Suppressor macrophage (primary cell): ENCODE measurements at regions not wholly inside any gene's neighbourhood (a gene's known extent, or its start where the extent isn't known, plus 50 kb on each side); places are given as distances from the start of the nearest gene placed in this dataset.

Experiments
- DNase-seq, 4 experiments: peaks; one replicate each; pipeline ENCODE4 v3.0.0-alpha.2; 2020 to 2022

DNA sequence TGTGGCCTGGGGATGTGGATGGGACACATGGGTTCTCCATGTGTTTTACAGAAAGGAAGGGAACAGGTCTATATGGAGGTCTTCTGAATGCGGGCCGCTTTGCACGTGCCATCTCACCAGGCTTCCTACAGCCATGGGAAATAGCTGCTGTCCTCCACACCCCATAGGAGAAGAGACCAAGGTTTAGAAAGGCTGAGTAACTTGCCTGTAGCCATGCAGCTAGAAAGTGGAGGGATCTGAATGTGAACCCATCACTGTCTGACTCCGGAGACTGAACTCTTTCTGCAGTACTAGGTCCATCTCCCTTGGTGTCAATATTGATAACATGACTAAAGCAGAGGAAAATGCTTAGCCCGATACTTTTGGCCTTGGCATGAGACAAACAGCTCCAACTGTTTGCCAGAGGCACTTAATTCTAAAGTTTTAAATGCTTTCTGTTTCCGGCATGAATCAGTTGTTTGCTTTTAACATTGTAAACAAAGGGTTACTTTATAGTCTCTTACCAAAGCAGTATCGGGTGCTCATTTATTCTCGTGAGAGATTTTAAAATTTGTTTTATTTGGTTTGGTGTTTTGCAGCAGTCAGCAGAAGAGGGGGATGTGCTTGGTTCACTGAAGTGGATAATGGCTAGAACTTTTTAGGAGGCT lies 64.8 kb upstream of the LOXL4 start:
- DNase-seq: no peak

DNA sequence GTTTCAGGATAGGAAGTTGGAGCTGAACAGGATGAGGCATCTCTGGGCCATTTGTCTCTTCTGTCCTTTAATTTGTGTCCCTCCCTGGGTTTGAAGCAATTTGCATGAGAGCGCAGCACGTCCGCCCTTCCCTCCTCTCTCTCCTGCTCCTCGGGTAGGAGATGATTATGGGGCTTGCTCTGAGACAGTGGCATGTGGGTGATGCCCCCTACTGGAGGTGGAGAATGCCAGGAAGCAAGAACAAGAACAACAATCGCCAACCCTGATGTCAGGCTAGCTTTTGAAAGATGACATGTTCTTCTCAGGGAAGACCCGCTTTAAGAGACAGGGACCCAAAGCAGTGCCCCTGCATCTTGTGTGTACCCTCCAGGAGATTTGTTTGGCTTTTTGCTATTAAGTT lies 63.9 kb upstream of the LOXL4 start:
- peak; percentile 49 to 80 (median 72) for DNase-seq

DNA sequence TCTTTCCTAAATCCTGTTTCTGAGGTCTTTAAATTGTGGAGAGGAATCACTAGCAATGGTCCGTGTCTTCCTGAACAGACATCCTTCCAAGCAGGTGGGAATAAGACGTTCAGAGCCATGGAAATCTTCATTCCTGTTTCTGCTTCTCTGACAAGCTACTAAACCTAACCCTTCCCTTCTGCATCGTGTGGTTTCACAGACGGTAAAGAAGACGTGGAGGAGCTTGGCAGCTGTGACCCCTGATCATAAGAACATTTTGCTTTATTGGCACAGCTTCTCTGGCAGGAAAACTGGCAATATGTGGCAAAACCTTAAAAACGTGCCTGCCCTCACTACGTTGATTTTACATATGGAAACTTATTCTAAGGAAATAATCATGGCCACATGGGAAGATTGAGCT lies 63.0 kb upstream of the LOXL4 start:
- no peak for DNase-seq

DNA sequence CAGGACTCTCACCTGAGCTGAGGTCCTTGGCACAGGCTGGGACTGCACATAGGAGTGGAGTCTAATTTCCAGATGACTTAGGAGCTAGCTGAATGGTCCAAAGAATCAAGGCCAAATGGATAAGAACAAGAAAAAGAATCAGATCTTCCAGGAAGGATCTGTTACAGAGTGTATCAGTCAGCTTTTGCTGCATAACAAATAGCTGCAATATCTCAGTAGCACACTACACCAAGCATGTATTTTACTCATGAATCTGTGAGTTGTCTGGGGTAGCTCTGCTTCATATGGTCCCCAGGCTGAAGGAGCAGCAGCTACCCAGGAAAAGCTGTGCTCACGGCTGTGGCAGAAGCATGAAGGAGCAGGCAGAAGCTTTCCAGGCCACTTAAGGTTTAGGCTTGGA lies 60.6 kb upstream of the LOXL4 start:
- DNase-seq: no peak

DNA sequence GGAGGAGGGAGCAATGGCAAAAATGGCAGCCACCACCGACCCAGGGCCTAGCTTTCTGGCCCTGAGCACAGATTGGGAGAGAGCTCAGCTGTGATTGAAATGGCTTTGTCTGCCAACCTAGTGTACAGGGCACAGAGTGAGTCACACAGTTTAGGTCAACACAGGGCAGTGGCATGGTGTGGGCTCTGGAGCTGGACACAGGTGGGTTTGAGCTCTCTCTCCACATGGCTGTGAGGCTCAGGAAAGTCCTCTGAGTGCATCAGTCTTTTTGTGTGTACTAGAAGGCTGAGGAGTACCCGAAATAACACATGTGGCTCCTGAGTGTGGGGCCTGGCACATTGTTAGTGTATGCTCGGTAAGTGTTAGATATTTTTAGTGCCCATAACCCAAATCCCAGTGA lies 60.2 kb upstream of the LOXL4 start:
- DNase-seq: no peak

DNA sequence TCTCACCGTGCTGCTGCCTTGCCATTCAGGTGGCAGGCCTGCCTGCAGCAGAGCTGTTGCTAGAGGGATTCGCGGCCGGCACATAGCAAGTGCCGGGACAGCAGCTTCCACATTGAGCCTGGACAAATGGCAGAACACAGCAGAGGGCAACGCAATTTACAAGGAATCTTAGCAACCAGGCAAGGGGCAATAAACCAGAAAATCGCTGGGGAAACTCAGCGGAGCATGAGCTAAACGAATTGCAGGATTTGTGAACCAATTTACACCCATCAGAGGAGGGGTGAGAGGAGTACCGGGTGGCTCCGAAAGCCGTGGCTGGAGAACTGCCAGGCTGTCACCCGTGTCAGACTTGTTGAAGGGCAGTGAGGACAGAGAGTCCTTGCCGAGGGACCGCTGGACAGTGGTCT lies 58.6 kb upstream of the LOXL4 start:
- no peak for DNase-seq

DNA sequence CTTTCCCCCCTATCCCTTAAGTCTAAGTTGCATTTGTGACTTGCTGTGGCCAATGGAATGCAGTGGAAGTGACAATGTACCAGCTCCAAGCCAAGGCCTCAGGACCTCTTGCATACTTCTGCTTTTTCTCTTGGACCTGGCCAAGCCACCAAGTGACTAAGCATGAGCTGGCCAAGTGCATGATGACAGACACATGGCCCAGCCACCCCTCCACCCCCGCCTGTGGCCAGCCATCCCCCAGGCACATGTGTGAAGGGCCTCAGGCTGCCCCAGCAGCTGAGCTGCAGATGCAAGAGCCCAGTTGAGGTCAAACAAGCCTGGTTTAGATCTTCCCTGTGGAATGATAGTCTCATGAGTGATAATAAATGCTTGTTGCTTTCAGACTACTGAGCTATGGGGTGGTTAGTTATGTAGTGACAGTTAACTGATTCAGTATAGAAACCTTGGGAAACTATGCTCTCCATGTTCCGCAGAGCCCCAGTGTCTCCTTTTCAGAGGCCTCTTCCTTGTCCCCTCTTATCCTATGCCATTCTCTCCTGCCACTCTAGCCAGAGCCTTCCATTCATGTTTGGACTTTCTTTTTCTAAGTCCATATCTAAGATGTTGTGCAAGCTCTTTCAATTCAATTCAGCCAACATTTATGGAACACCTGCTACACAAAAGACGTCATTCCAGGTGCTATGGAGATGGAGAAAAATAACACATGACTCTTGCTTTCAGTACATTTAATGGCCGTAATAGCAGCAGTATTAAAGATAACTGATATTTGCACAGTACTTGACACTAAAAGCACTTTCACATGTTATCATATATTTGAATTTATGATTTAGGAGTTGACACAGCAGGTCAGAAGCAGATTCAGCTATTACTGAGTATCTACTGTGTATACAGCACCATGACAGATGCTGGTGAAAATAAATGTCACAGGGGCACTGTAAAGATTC lies 55.5 kb upstream of the LOXL4 start:
- peak; percentile 95 to 98 (median 96) for DNase-seq

DNA sequence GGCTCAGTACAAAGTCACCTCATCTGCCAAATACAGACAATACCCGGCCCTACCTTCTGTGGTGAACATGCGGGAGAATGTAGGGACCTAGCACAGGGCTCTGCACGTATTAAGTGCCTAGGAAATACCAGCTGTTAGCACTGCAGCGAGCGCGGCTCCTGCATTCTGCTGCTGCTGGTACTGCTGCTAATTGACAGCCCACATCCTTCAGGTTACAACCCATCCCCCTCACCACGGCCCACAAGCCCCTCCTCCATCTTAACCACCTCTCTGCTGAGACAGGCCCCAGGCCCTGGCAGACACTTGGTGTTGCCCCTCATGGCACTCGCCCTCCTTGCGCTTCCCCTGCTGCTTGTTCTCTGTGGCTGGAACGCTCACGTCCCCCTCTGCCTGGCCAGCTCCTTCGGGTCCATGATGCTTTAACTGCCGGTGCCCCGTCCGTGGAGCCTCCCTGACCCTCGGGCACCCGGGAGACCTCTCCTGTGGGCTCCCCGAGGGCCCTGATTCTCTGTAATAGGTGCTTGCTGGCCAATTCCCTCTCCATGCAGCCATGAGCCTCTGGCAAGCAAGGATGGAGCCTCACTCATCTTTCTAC lies 53.3 kb upstream of the LOXL4 start:
- no peak for DNase-seq

DNA sequence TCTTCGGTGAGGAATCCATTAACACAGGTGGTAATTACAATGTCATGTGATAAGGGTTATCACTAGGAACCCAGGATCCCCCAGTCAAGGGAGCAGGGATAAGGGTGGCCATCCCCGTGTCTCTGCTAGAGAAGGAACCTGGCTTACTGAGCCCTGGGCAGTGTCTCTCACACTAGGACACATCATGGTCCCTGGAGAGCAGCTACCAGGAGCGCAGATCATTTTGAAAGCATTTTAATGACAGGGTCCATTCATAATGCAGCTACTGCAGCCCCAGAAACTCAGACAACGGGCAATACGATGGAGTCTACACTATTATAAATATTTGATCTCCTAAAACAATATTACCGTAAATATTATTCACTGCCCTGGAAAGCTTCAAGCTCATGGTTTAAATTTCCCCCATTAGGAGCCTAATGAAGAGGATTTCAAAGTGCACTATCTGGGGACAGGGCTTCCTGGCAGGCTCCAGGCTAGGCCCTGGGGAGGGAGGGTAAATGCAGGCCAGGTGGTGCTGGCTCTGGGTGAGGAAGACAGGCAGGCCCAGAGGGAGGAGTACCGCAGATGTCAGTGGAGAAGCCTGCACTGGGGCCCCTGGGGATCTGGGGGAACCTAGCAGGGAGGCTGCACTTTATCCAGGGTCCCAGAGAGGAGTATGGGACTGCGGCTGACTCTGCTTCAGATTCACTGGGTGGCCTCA lies 52.6 kb upstream of the LOXL4 start:
- DNase-seq: no peak

DNA sequence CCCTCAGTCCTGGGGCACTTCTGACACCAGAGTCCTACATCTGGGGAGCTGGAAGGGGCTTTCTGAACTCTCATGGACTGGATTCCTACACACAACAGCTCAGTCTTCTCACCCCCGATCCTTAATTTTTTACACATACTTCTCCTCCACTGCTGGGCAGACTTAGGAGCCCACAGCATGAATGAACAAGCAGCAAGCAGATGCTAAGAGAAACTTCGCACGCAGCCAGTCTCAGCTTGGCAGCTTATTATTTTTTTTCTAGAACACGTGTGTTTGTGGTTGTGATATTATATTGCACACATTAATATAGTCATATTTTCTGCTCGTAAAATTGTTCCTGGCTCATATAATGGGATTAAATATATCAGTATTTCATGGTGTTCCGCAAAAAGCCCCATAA lies 50.9 kb upstream of the LOXL4 start:
- DNase-seq: no peak
